Vagina (tissue), 2 donors: ENCODE measurements at regions not wholly inside any gene's neighbourhood (a gene's known extent, or its start where the extent isn't known, plus 50 kb on each side); places are given as distances from the start of the nearest gene placed in this dataset.

Source experiments
- POLR2A ChIP-seq, 2 donors: fragments of 450-650 bp; IDR thresholded peaks; one replicate each; pipeline ENCODE4 v1.6.1; 2017; ENCODE audit warnings: antibody characterized with exemption in 2 of 2, mild to moderate bottlenecking in 2 of 2, moderate library complexity in 2 of 2
- POLR2AphosphoS5 ChIP-seq, 2 donors: sonication (generic); formaldehyde crosslinking; IDR thresholded peaks; one replicate each; pipeline ENCODE4 v1.9.0; 2017; ENCODE audit warnings: antibody characterized with exemption in 2 of 2, mild to moderate bottlenecking in 2 of 2, low read depth in 1 of 2; ENCODE audit not compliant: insufficient read depth in 1 of 2
- TF ChIP-seq, protein P1 (sequence below), 3 experiments: fragments of 450-650 bp in 2 of 3; fragments of 200-600 bp in 1 of 3; sonication (generic) in 1 of 3; IDR thresholded peaks; one replicate each; pipeline ENCODE4 v1.5.1; 2017 to 2019; ENCODE audit warnings: antibody characterized with exemption in 3 of 3, mild to moderate bottlenecking in 2 of 3, moderate library complexity in 2 of 3

- TF ChIP-seq POLR2AphosphoS5 (IDR thresholded peaks at IDR 0.05; ENCODE audit: insufficient read depth in 1 of 2, low read depth in 1 of 2): no peak
- TF ChIP-seq POLR2A (IDR thresholded peaks at IDR 0.05): no peak
- TF ChIP-seq, protein P1, sequence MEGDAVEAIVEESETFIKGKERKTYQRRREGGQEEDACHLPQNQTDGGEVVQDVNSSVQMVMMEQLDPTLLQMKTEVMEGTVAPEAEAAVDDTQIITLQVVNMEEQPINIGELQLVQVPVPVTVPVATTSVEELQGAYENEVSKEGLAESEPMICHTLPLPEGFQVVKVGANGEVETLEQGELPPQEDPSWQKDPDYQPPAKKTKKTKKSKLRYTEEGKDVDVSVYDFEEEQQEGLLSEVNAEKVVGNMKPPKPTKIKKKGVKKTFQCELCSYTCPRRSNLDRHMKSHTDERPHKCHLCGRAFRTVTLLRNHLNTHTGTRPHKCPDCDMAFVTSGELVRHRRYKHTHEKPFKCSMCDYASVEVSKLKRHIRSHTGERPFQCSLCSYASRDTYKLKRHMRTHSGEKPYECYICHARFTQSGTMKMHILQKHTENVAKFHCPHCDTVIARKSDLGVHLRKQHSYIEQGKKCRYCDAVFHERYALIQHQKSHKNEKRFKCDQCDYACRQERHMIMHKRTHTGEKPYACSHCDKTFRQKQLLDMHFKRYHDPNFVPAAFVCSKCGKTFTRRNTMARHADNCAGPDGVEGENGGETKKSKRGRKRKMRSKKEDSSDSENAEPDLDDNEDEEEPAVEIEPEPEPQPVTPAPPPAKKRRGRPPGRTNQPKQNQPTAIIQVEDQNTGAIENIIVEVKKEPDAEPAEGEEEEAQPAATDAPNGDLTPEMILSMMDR (IDR thresholded peaks at IDR 0.05): no peak
Measured at GRCh38 chr5:179457612-179458011, 92.7 kb upstream of the RUFY1 start.
